ENCODE measurements at regions not wholly inside any gene's neighbourhood (a gene's known extent, or its start where the extent isn't known, plus 50 kb on each side); places are given as distances from the start of the nearest gene placed in this dataset.

DNA sequence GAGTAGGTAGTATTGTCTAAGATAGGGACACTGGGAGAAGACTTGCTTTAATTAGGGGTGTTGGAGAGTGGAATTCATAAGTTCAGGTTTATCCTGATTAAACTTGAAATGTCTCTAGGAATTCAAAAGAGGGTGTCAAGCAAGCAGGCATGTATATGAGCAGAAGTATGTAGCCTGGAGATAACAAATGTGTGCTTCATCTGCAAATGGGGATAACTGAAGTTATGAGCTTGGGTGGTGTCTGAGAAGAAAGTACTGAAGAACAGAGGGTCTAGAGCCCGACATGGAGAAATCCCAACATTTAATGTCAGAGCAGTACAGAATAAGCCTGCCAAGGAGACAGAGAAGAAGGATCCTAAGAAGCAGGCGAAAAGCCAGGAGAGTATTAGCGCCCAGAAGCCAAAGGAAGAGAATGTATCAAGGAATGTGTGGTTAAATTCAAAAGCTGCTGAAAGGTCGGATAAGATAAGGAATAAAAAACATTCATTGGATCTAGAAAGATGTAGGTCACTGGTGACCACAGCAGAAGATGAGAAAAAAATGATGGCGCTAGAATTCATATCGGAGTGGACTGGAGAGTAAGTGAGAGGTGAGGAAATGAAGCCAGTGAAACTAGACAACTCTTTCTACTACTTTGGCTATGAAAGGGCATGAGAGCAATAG, 401.5 kb upstream of the PIK3R1 start:
- Histone ChIP-seq H3K9me3 (ENCODE audit: control extremely low read depth in 1 of 3, control insufficient read depth in 2 of 3, insufficient read depth in 1 of 3, low read length in 2 of 3) (no peaks in the 10 kb centered on the region), H3K4me1 (ENCODE audit: control insufficient read depth in 2 of 2, insufficient read depth in 2 of 2, low read length in 2 of 2) (no peaks in the 10 kb centered on the region), H3K27me3 (replicated peaks in 1 of 4; ENCODE audit: control extremely low read depth in 1 of 4, control insufficient read depth in 3 of 4, insufficient read depth in 4 of 4, low read length in 3 of 4) (no peaks in the 10 kb centered on the region), H4K20me1 (ENCODE audit: control insufficient read depth, insufficient read depth, low read length, poor library complexity, severe bottlenecking) (no peaks in the 10 kb centered on the region), H3K36me3 (replicated peaks in 1 of 2; ENCODE audit: control extremely low read depth in 1 of 2, control insufficient read depth in 1 of 2, extremely low read depth in 1 of 2, insufficient read depth in 2 of 2, low read length in 1 of 2) (no peaks in the 10 kb centered on the region), H3K4me2 (replicated peaks; ENCODE audit: low read depth, low read length, poor library complexity, severe bottlenecking) (no peak overlapping the region), H3K4me3 (ENCODE audit: control extremely low read depth in 1 of 5, extremely low read depth in 1 of 5, insufficient read depth in 1 of 5, low read depth in 2 of 5, low read length in 4 of 5) (no peak overlapping the region), H3K27ac (ENCODE audit: low read length in 2 of 2) (no peak overlapping the region), H3K9ac (ENCODE audit: low read length) (no peak overlapping the region), H3K79me2 (ENCODE audit: control insufficient read depth, insufficient read depth, low read length) (no peaks in the 10 kb centered on the region), H2AFZ (ENCODE audit: insufficient read depth, low read depth, low read length, poor library complexity, severe bottlenecking) (no peak overlapping the region)
- ChIA-PET CTCF (no interaction called here), POLR2A (no interaction called here)
- Mint-ChIP-seq H3K4me1 (peaks cover 4% of the 10 kb centered on the region), H3K4me3 (no peak overlapping the region), H3K9me3 (ENCODE audit: insufficient read depth) (no peaks in the 10 kb centered on the region), H3K27me3 (peaks cover 6% of the 10 kb centered on the region), H3K27ac (no peak overlapping the region)
- DNase-seq = no peak
- TF ChIP-seq, protein P1, sequence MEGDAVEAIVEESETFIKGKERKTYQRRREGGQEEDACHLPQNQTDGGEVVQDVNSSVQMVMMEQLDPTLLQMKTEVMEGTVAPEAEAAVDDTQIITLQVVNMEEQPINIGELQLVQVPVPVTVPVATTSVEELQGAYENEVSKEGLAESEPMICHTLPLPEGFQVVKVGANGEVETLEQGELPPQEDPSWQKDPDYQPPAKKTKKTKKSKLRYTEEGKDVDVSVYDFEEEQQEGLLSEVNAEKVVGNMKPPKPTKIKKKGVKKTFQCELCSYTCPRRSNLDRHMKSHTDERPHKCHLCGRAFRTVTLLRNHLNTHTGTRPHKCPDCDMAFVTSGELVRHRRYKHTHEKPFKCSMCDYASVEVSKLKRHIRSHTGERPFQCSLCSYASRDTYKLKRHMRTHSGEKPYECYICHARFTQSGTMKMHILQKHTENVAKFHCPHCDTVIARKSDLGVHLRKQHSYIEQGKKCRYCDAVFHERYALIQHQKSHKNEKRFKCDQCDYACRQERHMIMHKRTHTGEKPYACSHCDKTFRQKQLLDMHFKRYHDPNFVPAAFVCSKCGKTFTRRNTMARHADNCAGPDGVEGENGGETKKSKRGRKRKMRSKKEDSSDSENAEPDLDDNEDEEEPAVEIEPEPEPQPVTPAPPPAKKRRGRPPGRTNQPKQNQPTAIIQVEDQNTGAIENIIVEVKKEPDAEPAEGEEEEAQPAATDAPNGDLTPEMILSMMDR (IDR thresholded peaks at IDR 0.05) = no peak
- TF ChIP-seq EZH2 (IDR thresholded peaks at IDR 0.05; ENCODE audit: borderline replicate concordance, insufficient read depth, low read depth, low read length, poor library complexity, severe bottlenecking) = no peak
- no peak for ATAC-seq (ENCODE audit: low read depth)
- 98% methylated on average over 6 of the region's 6 CpGs for WGBS (ENCODE audit: insufficient coverage)
- intact Hi-C loops (cut with micrococcal nuclease) = no loop called here

DNA sequence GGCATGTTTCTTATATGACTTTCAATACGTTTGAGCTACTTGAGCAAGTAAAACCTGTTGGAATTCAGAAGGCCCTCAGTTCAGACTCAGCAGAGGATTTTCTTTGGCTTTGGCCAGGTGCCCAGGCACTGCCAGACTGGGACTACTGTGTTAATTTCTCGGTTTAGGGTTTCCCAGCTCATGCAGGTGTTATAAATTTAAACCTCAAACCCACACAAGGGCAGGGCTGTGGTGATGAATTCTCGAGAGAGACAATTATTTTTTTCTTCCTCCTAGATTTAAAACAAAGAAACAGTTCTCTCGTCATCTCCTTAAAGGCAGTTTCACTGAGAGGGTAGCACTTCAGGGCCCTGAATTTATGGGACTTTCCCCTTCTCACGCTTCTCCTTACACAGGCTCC, 406.0 kb upstream of the PIK3R1 start:
- peaks cover 6% of the 10 kb centered on the region for H3K27me3 Mint-ChIP-seq
- Histone ChIP-seq H3K9me3 (ENCODE audit: control extremely low read depth in 1 of 3, control insufficient read depth in 2 of 3, insufficient read depth in 1 of 3, low read length in 2 of 3) (no peaks in the 10 kb centered on the region), H2AFZ (ENCODE audit: insufficient read depth, low read depth, low read length, poor library complexity, severe bottlenecking) (no peak overlapping the region), H3K27ac (ENCODE audit: low read length in 2 of 2) (no peak overlapping the region), H4K20me1 (ENCODE audit: control insufficient read depth, insufficient read depth, low read length, poor library complexity, severe bottlenecking) (no peaks in the 10 kb centered on the region), H3K27me3 (replicated peaks in 1 of 4; ENCODE audit: control extremely low read depth in 1 of 4, control insufficient read depth in 3 of 4, insufficient read depth in 4 of 4, low read length in 3 of 4) (no peaks in the 10 kb centered on the region), H3K9ac (ENCODE audit: low read length) (no peak overlapping the region), H3K79me2 (ENCODE audit: control insufficient read depth, insufficient read depth, low read length) (no peaks in the 10 kb centered on the region), H3K4me1 (ENCODE audit: control insufficient read depth in 2 of 2, insufficient read depth in 2 of 2, low read length in 2 of 2) (peaks cover 4 to 7% of the 10 kb centered on the region in 2 donors), H3K4me2 (replicated peaks; ENCODE audit: low read depth, low read length, poor library complexity, severe bottlenecking) (no peak overlapping the region), H3K4me3 (ENCODE audit: control extremely low read depth in 1 of 5, extremely low read depth in 1 of 5, insufficient read depth in 1 of 5, low read depth in 2 of 5, low read length in 4 of 5) (no peak overlapping the region), H3K36me3 (replicated peaks in 1 of 2; ENCODE audit: control extremely low read depth in 1 of 2, control insufficient read depth in 1 of 2, extremely low read depth in 1 of 2, insufficient read depth in 2 of 2, low read length in 1 of 2) (no peaks in the 10 kb centered on the region)
- ATAC-seq (ENCODE audit: low read depth) (no peak), DNase-seq (no peak)
- 28% methylated on average over 3 of the region's 5 CpGs for WGBS (ENCODE audit: insufficient coverage)
- ChIA-PET POLR2A (no interaction called here), CTCF (no interaction called here)
- TF ChIP-seq EZH2 (IDR thresholded peaks at IDR 0.05; ENCODE audit: borderline replicate concordance, insufficient read depth, low read depth, low read length, poor library complexity, severe bottlenecking) = no peak
- H3K27ac Mint-ChIP-seq = no peak overlapping the region
- H3K9me3 Mint-ChIP-seq (ENCODE audit: insufficient read depth) = no peaks in the 10 kb centered on the region
- no peak overlapping the region for H3K4me3 Mint-ChIP-seq
- intact Hi-C loops (cut with micrococcal nuclease) = no loop called here
- peaks cover 8% of the 10 kb centered on the region for H3K4me1 Mint-ChIP-seq

Data from B cell (primary cell).